ENCODE measurements at regions not wholly inside any gene's neighbourhood (a gene's known extent, or its start where the extent isn't known, plus 50 kb on each side); places are given as distances from the start of the nearest gene placed in this dataset.

GRCh38 chr4:15130441-15130840 is 128.2 kb downstream of the CPEB2 start:
- DNase-seq (ENCODE audit: low spot score) = no peak
- Mint-ChIP-seq H3K27me3 (ENCODE audit: low read depth) (no peaks in the 10 kb centered on the region), H3K36me3 (ENCODE audit: low read depth) (no peaks in the 10 kb centered on the region), H3K9me3 (peaks cover 3% of the 10 kb centered on the region), H3K27ac (no peak overlapping the region), H3K4me1 (ENCODE audit: low read depth) (no peaks in the 10 kb centered on the region), H3K4me3 (ENCODE audit: low read depth) (no peak overlapping the region)
- intact Hi-C loops (cut with micrococcal nuclease) = no loop called here

DNA sequence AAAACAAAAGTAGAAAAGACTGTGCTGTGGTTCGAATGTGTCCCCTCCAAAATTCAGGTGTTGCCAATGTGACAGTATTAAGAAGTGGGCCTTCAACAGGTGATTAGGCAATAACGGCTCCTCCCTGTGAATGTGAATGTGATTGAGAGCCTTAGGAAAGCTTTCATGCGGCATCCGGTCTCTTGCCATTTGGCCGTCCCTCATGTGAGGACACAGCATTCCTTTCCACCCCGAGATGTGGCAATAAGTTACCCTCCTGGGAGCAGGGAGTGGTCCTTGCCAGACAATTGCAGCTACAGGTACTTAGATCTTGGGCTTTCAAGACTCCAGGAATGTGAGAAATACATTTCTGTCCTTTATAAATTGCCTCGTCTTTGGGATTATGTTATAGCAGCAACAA is 129.3 kb downstream of the CPEB2 start:
- intact Hi-C loops (cut with micrococcal nuclease) = no loop called here
- Mint-ChIP-seq H3K27me3 (ENCODE audit: low read depth) (no peaks in the 10 kb centered on the region), H3K36me3 (ENCODE audit: low read depth) (no peaks in the 10 kb centered on the region), H3K4me1 (ENCODE audit: low read depth) (no peaks in the 10 kb centered on the region), H3K9me3 (peaks cover 7% of the 10 kb centered on the region), H3K4me3 (ENCODE audit: low read depth) (no peak overlapping the region), H3K27ac (no peak overlapping the region)
- no peak for DNase-seq (ENCODE audit: low spot score)

GRCh38 chr4:15132739-15133138 is 130.5 kb downstream of the CPEB2 start:
- Mint-ChIP-seq H3K36me3 (ENCODE audit: low read depth) (no peaks in the 10 kb centered on the region), H3K9me3 (peaks cover 17% of the 10 kb centered on the region), H3K4me1 (ENCODE audit: low read depth) (no peaks in the 10 kb centered on the region), H3K27me3 (ENCODE audit: low read depth) (no peaks in the 10 kb centered on the region), H3K4me3 (ENCODE audit: low read depth) (no peak overlapping the region), H3K27ac (no peak overlapping the region)
- intact Hi-C loops (cut with micrococcal nuclease) = no loop called here
- no peak for DNase-seq (ENCODE audit: low spot score)

GRCh38 chr4:15139599-15139998 is 137.3 kb downstream of the CPEB2 start:
- intact Hi-C loops (cut with micrococcal nuclease) = no loop called here
- no peak overlapping the region for H3K27ac Mint-ChIP-seq
- DNase-seq (ENCODE audit: low spot score) = no peak
- no peaks in the 10 kb centered on the region for H3K27me3 Mint-ChIP-seq (ENCODE audit: low read depth)
- H3K36me3 Mint-ChIP-seq (ENCODE audit: low read depth) = no peaks in the 10 kb centered on the region
- no peaks in the 10 kb centered on the region for H3K4me1 Mint-ChIP-seq (ENCODE audit: low read depth)
- H3K4me3 Mint-ChIP-seq (ENCODE audit: low read depth) = no peak overlapping the region
- H3K9me3 Mint-ChIP-seq = peaks cover 20% of the 10 kb centered on the region

GRCh38 chr4:15142201-15142600 is 139.9 kb downstream of the CPEB2 start:
- H3K4me1 Mint-ChIP-seq (ENCODE audit: low read depth) = no peaks in the 10 kb centered on the region
- no peak overlapping the region for H3K27ac Mint-ChIP-seq
- DNase-seq (ENCODE audit: low spot score) = no peak
- no peaks in the 10 kb centered on the region for H3K27me3 Mint-ChIP-seq (ENCODE audit: low read depth)
- no peak overlapping the region for H3K4me3 Mint-ChIP-seq (ENCODE audit: low read depth)
- H3K9me3 Mint-ChIP-seq = peaks cover 7% of the 10 kb centered on the region
- intact Hi-C loops (cut with micrococcal nuclease) = no loop called here
- no peaks in the 10 kb centered on the region for H3K36me3 Mint-ChIP-seq (ENCODE audit: low read depth)

DNA sequence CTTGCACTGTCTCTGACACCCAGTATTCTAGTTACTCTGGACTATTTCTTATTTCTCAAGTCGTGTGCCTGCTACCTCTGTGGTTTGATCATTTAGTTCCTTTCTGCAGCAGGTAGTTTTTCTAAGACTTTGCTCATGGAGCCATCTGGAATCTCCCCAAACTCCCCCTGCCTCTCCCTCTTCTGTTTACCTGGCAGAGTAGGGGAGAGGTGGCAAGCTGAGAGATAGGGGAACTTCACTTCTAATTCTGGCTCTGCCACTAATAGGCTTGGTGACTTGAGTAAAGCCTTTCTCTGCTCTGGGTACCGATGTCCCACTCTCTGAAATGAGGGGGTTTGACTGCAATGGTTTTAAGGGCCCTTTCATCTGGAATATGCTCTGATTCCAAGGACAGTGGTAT is 141.3 kb downstream of the CPEB2 start:
- Mint-ChIP-seq H3K4me3 (ENCODE audit: low read depth) (no peak overlapping the region), H3K36me3 (ENCODE audit: low read depth) (no peaks in the 10 kb centered on the region), H3K9me3 (no peaks in the 10 kb centered on the region), H3K27me3 (ENCODE audit: low read depth) (no peaks in the 10 kb centered on the region), H3K4me1 (ENCODE audit: low read depth) (no peaks in the 10 kb centered on the region), H3K27ac (no peak overlapping the region)
- no peak for DNase-seq (ENCODE audit: low spot score)
- intact Hi-C loops (cut with micrococcal nuclease) = no loop called here

DNA sequence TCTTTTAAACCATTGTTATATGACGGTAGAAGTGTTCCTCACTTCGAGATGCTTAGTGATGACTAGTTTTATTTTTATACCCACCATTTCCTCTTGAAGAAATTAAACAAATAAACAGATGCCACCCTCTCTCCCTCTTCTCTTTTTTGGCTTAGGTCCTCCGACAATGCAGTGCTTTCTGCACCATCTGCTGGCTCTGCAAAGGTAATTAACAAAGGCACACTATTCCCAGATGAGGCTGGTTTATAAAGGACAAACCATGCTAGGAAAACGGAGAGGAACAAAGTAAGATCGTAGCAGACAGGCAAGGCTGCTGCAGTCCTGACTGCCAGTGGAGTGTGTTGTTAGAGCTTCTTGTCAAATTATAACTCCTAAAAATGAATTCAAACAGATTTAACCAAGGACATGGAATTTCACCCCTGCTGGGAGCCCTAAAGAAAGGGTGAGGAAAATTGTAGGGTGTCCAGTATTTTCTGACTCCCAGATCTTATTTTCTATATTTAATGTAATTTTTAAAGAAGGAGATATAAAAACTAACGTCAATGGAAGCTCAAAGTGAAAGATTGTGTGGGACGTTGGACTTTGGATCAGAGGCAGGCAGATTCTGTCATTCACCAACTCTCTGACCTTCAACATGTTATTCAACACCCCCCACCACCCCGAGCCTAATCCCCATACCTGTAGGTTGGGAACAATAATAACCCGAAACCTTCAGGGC is 142.1 kb downstream of the CPEB2 start:
- no peaks in the 10 kb centered on the region for H3K9me3 Mint-ChIP-seq
- no peaks in the 10 kb centered on the region for H3K27me3 Mint-ChIP-seq (ENCODE audit: low read depth)
- no peaks in the 10 kb centered on the region for H3K36me3 Mint-ChIP-seq (ENCODE audit: low read depth)
- no peak overlapping the region for H3K27ac Mint-ChIP-seq
- no peak overlapping the region for H3K4me3 Mint-ChIP-seq (ENCODE audit: low read depth)
- no peaks in the 10 kb centered on the region for H3K4me1 Mint-ChIP-seq (ENCODE audit: low read depth)
- intact Hi-C loops (cut with micrococcal nuclease) = no loop called here
- no peak for DNase-seq (ENCODE audit: low spot score)

DNA sequence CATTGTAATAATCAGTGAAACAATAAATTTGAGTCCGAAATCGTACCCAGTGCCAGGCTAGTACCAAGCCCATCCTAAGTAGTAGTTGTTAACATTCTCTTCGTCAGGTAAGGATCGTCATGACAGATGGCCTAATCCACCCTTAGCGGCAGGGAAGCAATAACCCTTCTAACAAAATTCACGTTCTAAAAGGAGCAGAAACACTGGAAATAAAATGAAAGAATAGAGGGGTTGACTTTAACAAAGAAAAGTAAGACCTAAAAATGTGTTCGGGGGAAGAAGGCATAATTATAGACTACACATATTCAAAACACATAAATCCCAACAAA is 142.7 kb downstream of the CPEB2 start:
- intact Hi-C loops (cut with micrococcal nuclease) = no loop called here
- H3K36me3 Mint-ChIP-seq (ENCODE audit: low read depth) = no peaks in the 10 kb centered on the region
- H3K27me3 Mint-ChIP-seq (ENCODE audit: low read depth) = no peaks in the 10 kb centered on the region
- H3K9me3 Mint-ChIP-seq = no peaks in the 10 kb centered on the region
- no peak for DNase-seq (ENCODE audit: low spot score)
- H3K4me3 Mint-ChIP-seq (ENCODE audit: low read depth) = no peak overlapping the region
- no peaks in the 10 kb centered on the region for H3K4me1 Mint-ChIP-seq (ENCODE audit: low read depth)
- no peak overlapping the region for H3K27ac Mint-ChIP-seq

DNA sequence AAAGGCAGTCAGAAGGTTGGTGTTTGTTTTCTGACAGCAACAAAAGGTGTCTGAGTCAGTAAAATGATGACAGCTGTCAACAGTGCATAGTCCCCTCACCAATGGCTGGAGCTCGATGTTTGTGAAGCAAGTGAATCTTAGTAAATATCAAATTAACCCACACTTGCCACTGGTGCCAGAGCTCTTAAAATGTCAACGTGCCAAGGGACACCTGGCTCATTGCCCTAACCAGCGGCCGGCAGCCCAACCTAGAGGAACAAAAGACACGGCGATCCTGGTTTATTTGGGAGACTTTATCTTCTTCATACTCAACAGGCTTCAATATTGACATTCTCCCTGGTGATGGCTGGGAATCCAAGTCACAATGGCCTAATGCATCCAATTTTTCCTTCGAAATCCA is 143.4 kb downstream of the CPEB2 start:
- Mint-ChIP-seq H3K4me3 (ENCODE audit: low read depth) (no peak overlapping the region), H3K9me3 (no peaks in the 10 kb centered on the region), H3K4me1 (ENCODE audit: low read depth) (no peaks in the 10 kb centered on the region), H3K27ac (no peak overlapping the region), H3K27me3 (ENCODE audit: low read depth) (no peaks in the 10 kb centered on the region), H3K36me3 (ENCODE audit: low read depth) (no peaks in the 10 kb centered on the region)
- intact Hi-C loops (cut with micrococcal nuclease) = no loop called here
- no peak for DNase-seq (ENCODE audit: low spot score)

GRCh38 chr4:15147714-15148113 is 145.4 kb downstream of the CPEB2 start:
- H3K27ac Mint-ChIP-seq = no peak overlapping the region
- no peak overlapping the region for H3K4me3 Mint-ChIP-seq (ENCODE audit: low read depth)
- H3K9me3 Mint-ChIP-seq = no peaks in the 10 kb centered on the region
- no peaks in the 10 kb centered on the region for H3K27me3 Mint-ChIP-seq (ENCODE audit: low read depth)
- H3K4me1 Mint-ChIP-seq (ENCODE audit: low read depth) = no peaks in the 10 kb centered on the region
- intact Hi-C loops (cut with micrococcal nuclease) = no loop called here
- H3K36me3 Mint-ChIP-seq (ENCODE audit: low read depth) = no peaks in the 10 kb centered on the region
- no peak for DNase-seq (ENCODE audit: low spot score)

DNA sequence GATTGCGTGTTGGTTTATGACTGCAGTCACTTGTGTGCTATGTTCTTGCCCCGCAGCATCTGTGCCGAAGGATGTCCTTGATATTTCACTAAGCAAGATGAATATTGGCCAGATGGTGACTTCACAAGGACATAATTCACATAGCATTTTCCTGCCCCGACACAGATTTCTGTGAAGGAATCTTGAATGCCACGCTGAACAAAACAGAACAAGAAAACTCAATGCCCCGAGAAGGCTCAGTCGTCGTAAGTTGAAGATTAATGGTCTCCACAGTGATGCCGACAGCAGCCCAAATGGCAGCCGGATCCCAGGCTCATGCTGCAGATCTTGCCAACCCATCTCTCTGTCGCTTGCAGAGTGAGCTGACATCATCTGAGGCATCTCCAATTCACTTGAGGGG is 145.9 kb downstream of the CPEB2 start:
- Mint-ChIP-seq H3K27me3 (ENCODE audit: low read depth) (no peaks in the 10 kb centered on the region), H3K9me3 (no peaks in the 10 kb centered on the region), H3K27ac (no peak overlapping the region), H3K4me1 (ENCODE audit: low read depth) (no peaks in the 10 kb centered on the region), H3K4me3 (ENCODE audit: low read depth) (no peak overlapping the region), H3K36me3 (ENCODE audit: low read depth) (no peaks in the 10 kb centered on the region)
- intact Hi-C loops (cut with micrococcal nuclease) = no loop called here
- DNase-seq (ENCODE audit: low spot score) = no peak

- no peak overlapping the region for H3K27ac Mint-ChIP-seq
Measured at GRCh38 chr4:15148691-15149090, 146.4 kb downstream of the CPEB2 start.

GRCh38 chr4:15149234-15149838 is 147.1 kb downstream of the CPEB2 start:
- no peak for DNase-seq (ENCODE audit: low spot score)
- Mint-ChIP-seq H3K4me3 (ENCODE audit: low read depth) (no peak overlapping the region), H3K27ac (no peak overlapping the region), H3K36me3 (ENCODE audit: low read depth) (no peaks in the 10 kb centered on the region), H3K4me1 (ENCODE audit: low read depth) (no peaks in the 10 kb centered on the region), H3K9me3 (no peaks in the 10 kb centered on the region), H3K27me3 (ENCODE audit: low read depth) (no peaks in the 10 kb centered on the region)
- intact Hi-C loops (cut with micrococcal nuclease) = no loop called here

More at GRCh38 chr4:15148691-15149090, 146.4 kb downstream of the CPEB2 start:
- H3K9me3 Mint-ChIP-seq = no peaks in the 10 kb centered on the region
- intact Hi-C loops (cut with micrococcal nuclease) = no loop called here
- DNase-seq (ENCODE audit: low spot score) = no peak
- no peaks in the 10 kb centered on the region for H3K36me3 Mint-ChIP-seq (ENCODE audit: low read depth)
- H3K4me1 Mint-ChIP-seq (ENCODE audit: low read depth) = no peaks in the 10 kb centered on the region
- H3K27me3 Mint-ChIP-seq (ENCODE audit: low read depth) = no peaks in the 10 kb centered on the region
- no peak overlapping the region for H3K4me3 Mint-ChIP-seq (ENCODE audit: low read depth)

All from activated T-helper 2 cell treated with anti-CD3 and anti-CD28 coated beads, Interferon-gamma antibody, Interleukin-2, Interleukin-4, amounts not matched to agents 10 μg/mL and 5 μg/mL and 100 μg/mL, durations not matched to agents 14 hours and 24 hours and 36 hours (primary cell).